ENCODE measurements at regions not wholly inside any gene's neighbourhood (a gene's known extent, or its start where the extent isn't known, plus 50 kb on each side); places are given as distances from the start of the nearest gene placed in this dataset.

DNA sequence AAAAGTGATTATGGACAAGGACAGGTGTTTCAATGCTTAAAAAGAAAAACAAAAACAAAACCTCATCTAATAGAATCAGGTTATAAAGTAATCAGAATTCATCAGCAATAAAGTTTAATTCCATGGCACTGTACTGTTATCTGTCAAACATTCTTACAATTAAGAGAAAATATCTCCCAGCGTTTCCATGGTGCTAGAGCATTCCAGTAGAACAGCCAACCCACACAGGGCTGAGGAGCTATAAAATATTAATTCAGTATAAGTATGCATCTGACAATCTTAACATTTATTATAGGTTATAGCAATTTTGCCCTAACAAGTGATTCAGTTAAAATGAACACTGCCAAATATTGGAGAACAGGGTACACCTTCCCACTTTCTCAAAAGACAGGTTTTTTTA lies 128.7 kb upstream of the DEPDC1 start:
- no peaks in the 10 kb centered on the region for H3K4me1 ChIP-seq (ENCODE audit: low read length)
- no peaks in the 10 kb centered on the region for H3F3A ChIP-seq (ENCODE audit: insufficient read depth, low read length)
- no peaks in the 10 kb centered on the region for H3K79me2 ChIP-seq (ENCODE audit: low read length)
- H4K20me1 ChIP-seq (ENCODE audit: insufficient read depth, low read length) = no peaks in the 10 kb centered on the region
- no peak overlapping the region for H3K4me2 ChIP-seq (ENCODE audit: low read depth, low read length)
- no peak overlapping the region for H2AFZ ChIP-seq (ENCODE audit: low read length)
- no peaks in the 10 kb centered on the region for H3K9me2 ChIP-seq (replicated peaks; ENCODE audit: insufficient read depth, low read length)
- H3K27ac ChIP-seq (ENCODE audit: low read length) = no peak overlapping the region
- H3K4me3 ChIP-seq (ENCODE audit: low read length) = no peak overlapping the region
- H3K36me3 ChIP-seq (replicated peaks; ENCODE audit: insufficient read depth, low read length) = no peaks in the 10 kb centered on the region
- H3K27me3 ChIP-seq (replicated peaks; ENCODE audit: insufficient read depth, low read length) = no peaks in the 10 kb centered on the region
- DNase-seq = no peak
- H3K9me3 ChIP-seq (replicated peaks; ENCODE audit: insufficient read depth, low read length) = no peaks in the 10 kb centered on the region
- no peak overlapping the region for H3K9ac ChIP-seq (ENCODE audit: low read length)
- TF ChIP-seq EZH2 (optimal IDR thresholded peaks at IDR 0.05; ENCODE audit: low read depth, low read length) = no peak
- no peak for TF ChIP-seq EZH2phosphoT487 (IDR thresholded peaks at IDR 0.05; ENCODE audit: low read length)
- TF ChIP-seq, protein P1, sequence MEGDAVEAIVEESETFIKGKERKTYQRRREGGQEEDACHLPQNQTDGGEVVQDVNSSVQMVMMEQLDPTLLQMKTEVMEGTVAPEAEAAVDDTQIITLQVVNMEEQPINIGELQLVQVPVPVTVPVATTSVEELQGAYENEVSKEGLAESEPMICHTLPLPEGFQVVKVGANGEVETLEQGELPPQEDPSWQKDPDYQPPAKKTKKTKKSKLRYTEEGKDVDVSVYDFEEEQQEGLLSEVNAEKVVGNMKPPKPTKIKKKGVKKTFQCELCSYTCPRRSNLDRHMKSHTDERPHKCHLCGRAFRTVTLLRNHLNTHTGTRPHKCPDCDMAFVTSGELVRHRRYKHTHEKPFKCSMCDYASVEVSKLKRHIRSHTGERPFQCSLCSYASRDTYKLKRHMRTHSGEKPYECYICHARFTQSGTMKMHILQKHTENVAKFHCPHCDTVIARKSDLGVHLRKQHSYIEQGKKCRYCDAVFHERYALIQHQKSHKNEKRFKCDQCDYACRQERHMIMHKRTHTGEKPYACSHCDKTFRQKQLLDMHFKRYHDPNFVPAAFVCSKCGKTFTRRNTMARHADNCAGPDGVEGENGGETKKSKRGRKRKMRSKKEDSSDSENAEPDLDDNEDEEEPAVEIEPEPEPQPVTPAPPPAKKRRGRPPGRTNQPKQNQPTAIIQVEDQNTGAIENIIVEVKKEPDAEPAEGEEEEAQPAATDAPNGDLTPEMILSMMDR (IDR thresholded peaks at IDR 0.05; ENCODE audit: low read length) = no peak

DNA sequence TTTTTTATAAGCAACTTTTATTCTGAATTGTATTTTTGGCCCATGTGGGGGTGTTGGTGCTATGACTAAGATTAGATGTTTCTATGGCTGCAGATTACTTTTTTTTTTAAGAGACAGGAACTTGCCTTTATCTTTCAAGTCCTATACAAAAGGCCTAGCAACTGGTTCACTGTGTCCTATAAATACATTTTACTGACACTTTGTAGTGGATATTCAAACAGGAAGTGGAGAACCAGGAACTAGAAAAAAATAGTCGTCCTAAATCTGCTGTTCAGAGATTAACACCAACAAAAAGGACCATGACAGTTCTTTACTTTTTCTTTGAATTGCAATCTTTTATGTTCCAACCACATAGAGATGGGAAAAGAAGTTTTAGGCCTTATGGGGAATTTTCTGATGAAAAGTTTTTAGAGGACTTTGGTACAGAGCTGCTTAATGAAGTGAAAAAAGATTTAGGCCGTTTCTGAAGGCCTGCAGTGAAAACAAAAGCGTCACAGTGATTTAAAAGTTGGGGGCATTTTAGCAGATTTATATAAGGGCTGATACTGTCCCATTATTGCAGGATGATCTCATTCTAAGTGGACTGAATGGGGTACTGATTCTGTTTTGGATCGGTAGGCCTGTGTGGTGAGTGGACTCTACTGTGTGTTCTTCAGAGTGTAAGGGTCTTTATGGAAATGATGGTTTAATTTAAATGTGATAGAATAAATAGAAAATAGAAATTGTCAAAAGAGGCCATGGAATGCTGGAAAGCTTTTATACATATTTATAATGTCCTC lies 136.4 kb upstream of the DEPDC1 start:
- Histone ChIP-seq H3K9ac (ENCODE audit: low read length) (no peak overlapping the region), H3K79me2 (ENCODE audit: low read length) (no peaks in the 10 kb centered on the region), H3K4me2 (ENCODE audit: low read depth, low read length) (no peak overlapping the region), H3K27ac (ENCODE audit: low read length) (no peak overlapping the region), H3K4me3 (ENCODE audit: low read length) (no peak overlapping the region), H3K4me1 (ENCODE audit: low read length) (no peaks in the 10 kb centered on the region), H4K20me1 (ENCODE audit: insufficient read depth, low read length) (no peaks in the 10 kb centered on the region), H3K27me3 (replicated peaks; ENCODE audit: insufficient read depth, low read length) (no peaks in the 10 kb centered on the region), H3F3A (ENCODE audit: insufficient read depth, low read length) (no peaks in the 10 kb centered on the region), H3K36me3 (replicated peaks; ENCODE audit: insufficient read depth, low read length) (no peaks in the 10 kb centered on the region), H3K9me3 (replicated peaks; ENCODE audit: insufficient read depth, low read length) (no peaks in the 10 kb centered on the region), H3K9me2 (replicated peaks; ENCODE audit: insufficient read depth, low read length) (no peaks in the 10 kb centered on the region), H2AFZ (ENCODE audit: low read length) (0 out of 2 replicates have a peak overlapping the region, but pooled peaks have one; percentile 11)
- TF ChIP-seq, protein P1 (IDR thresholded peaks at IDR 0.05; ENCODE audit: low read length) = no peak
- TF ChIP-seq EZH2 (optimal IDR thresholded peaks at IDR 0.05; ENCODE audit: low read depth, low read length) = no peak
- TF ChIP-seq EZH2phosphoT487 (IDR thresholded peaks at IDR 0.05; ENCODE audit: low read length) = no peak
- peak; percentile 18 for DNase-seq

DNA sequence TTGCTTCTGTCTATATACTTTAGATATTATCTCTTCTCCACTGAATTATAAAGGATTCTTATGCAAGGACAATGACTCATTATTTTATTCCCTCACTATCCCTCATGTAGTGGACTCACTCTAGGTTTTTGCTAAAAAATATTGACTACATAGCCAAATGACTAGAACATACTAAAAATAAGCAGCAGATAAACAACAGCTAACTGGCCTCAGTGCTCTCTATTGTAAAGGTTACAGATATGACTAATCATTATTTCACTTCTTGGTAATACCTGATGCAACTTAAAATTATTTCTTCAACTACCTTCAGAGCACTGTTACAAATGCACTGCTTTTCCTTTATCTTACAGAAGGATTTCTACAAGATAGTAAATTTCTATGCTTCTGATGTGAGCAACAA lies 147.6 kb upstream of the DEPDC1 start:
- H3K4me2 ChIP-seq (ENCODE audit: low read depth, low read length) = no peak overlapping the region
- H4K20me1 ChIP-seq (ENCODE audit: insufficient read depth, low read length) = no peaks in the 10 kb centered on the region
- no peaks in the 10 kb centered on the region for H3K9me2 ChIP-seq (replicated peaks; ENCODE audit: insufficient read depth, low read length)
- no peaks in the 10 kb centered on the region for H3K9me3 ChIP-seq (replicated peaks; ENCODE audit: insufficient read depth, low read length)
- H3K4me3 ChIP-seq (ENCODE audit: low read length) = no peak overlapping the region
- TF ChIP-seq EZH2phosphoT487 (IDR thresholded peaks at IDR 0.05; ENCODE audit: low read length) = no peak
- no peak for TF ChIP-seq EZH2 (optimal IDR thresholded peaks at IDR 0.05; ENCODE audit: low read depth, low read length)
- TF ChIP-seq, protein P1 (IDR thresholded peaks at IDR 0.05; ENCODE audit: low read length) = no peak
- H3K27ac ChIP-seq (ENCODE audit: low read length) = no peak overlapping the region
- no peaks in the 10 kb centered on the region for H3K4me1 ChIP-seq (ENCODE audit: low read length)
- H3F3A ChIP-seq (ENCODE audit: insufficient read depth, low read length) = no peaks in the 10 kb centered on the region
- no peak overlapping the region for H3K9ac ChIP-seq (ENCODE audit: low read length)
- no peaks in the 10 kb centered on the region for H3K79me2 ChIP-seq (ENCODE audit: low read length)
- no peaks in the 10 kb centered on the region for H3K36me3 ChIP-seq (replicated peaks; ENCODE audit: insufficient read depth, low read length)
- DNase-seq = no peak
- no peak overlapping the region for H2AFZ ChIP-seq (ENCODE audit: low read length)
- no peaks in the 10 kb centered on the region for H3K27me3 ChIP-seq (replicated peaks; ENCODE audit: insufficient read depth, low read length)

Data from MM.1S (cell line).